Naive thymus-derived CD8-positive, alpha-beta T cell (primary cell): ENCODE measurements at regions not wholly inside any gene's neighbourhood (a gene's known extent, or its start where the extent isn't known, plus 50 kb on each side); places are given as distances from the start of the nearest gene placed in this dataset.

Experiments used
- ATAC-seq, 2 donors: fragments of 150-1000 bp; cut with Tn5 transposase in 1 of 2; sonication (Bioruptor Pico), chemical (Tn5 transposase) in 1 of 2; 1 replicate in 1 of 2; 2 replicates in 1 of 2; pipeline ENCODE4 v1.10.0; 2021; ENCODE audit warnings: mild to moderate bottlenecking in 2 of 2, moderate library complexity in 2 of 2
- POLR2A ChIA-PET: fragments of 350-600 bp; sonication (Branson Sonifier 250); formaldehyde crosslinking; loops from one replicate; lab custom pipeline; 2021; ENCODE audit warnings: antibody characterized with exemption; lab: Charles Lee
- DNase-seq, 10 donors: peaks; one replicate each; pipeline versions ENCODE4 v3.0.0 to v3.0.0-alpha.2; 2020 to 2022
- H3K27ac Mint-ChIP-seq, 10 donors: one replicate each; pipeline ENCODE4 v1.8.0; 2020 to 2022; ENCODE audit warnings: mild to moderate bottlenecking in 10 of 10, mixed read lengths in 10 of 10, moderate library complexity in 4 of 10, inconsistent platforms in 1 of 10
- H3K27me3 Mint-ChIP-seq, 5 donors: one replicate each; pipeline ENCODE4 v1.8.0; 2021 to 2022; ENCODE audit warnings: mixed read lengths in 5 of 5
- H3K36me3 Mint-ChIP-seq, 3 donors: one replicate each; pipeline ENCODE4 v1.8.0; 2020 to 2022; ENCODE audit warnings: mixed read lengths in 3 of 3, mild to moderate bottlenecking in 2 of 3, inconsistent platforms in 1 of 3
- H3K4me1 Mint-ChIP-seq, 4 donors: one replicate each; pipeline ENCODE4 v1.8.0; 2021 to 2022; ENCODE audit warnings: mixed read lengths in 4 of 4
- H3K4me3 Mint-ChIP-seq, 10 donors: one replicate each; pipeline ENCODE4 v1.8.0; 2020 to 2022; ENCODE audit warnings: mild to moderate bottlenecking in 10 of 10, mixed read lengths in 10 of 10, moderate library complexity in 6 of 10, inconsistent platforms in 1 of 10
- H3K9me3 Mint-ChIP-seq, 9 donors: one replicate each; pipeline ENCODE4 v1.8.0; 2020 to 2022; ENCODE audit warnings: mixed read lengths in 9 of 9, mild to moderate bottlenecking in 3 of 9, inconsistent platforms in 1 of 9, moderate library complexity in 1 of 9

- no peaks in the 10 kb centered on the region for H3K4me1 Mint-ChIP-seq
- H3K27ac Mint-ChIP-seq, result no peak overlapping the region
- H3K9me3 Mint-ChIP-seq, result peaks cover 0 to 2% (median 0%) of the 10 kb centered on the region in 9 donors
- DNase-seq (no peak), ATAC-seq (no peak)
- peaks cover 0 to 14% (median 5%) of the 10 kb centered on the region in 5 donors for H3K27me3 Mint-ChIP-seq
- no peaks in the 10 kb centered on the region for H3K36me3 Mint-ChIP-seq
- POLR2A ChIA-PET, result no interaction called here
- no peak overlapping the region for H3K4me3 Mint-ChIP-seq
Observed at GRCh38 chr9:87238545-87238944, 259.1 kb upstream of the DAPK1 start.

GRCh38 chr9:87239312-87239711 is 258.4 kb upstream of the DAPK1 start:
- Mint-ChIP-seq H3K4me1 (no peaks in the 10 kb centered on the region), H3K27me3 (peaks cover 0 to 14% (median 5%) of the 10 kb centered on the region in 5 donors), H3K9me3 (no peaks in the 10 kb centered on the region), H3K4me3 (no peak overlapping the region), H3K27ac (no peak overlapping the region), H3K36me3 (no peaks in the 10 kb centered on the region)
- DNase-seq, result no peak
- POLR2A ChIA-PET, result no interaction called here
- no peak for ATAC-seq

- ATAC-seq (no peak), DNase-seq (no peak)
- POLR2A ChIA-PET, result no interaction called here
- H3K4me1 Mint-ChIP-seq, result no peaks in the 10 kb centered on the region
- no peaks in the 10 kb centered on the region for H3K36me3 Mint-ChIP-seq
- H3K27ac Mint-ChIP-seq, result no peak overlapping the region
- H3K27me3 Mint-ChIP-seq, result peaks cover 5 to 41% (median 7%) of the 10 kb centered on the region in 5 donors
- H3K9me3 Mint-ChIP-seq, result no peaks in the 10 kb centered on the region
- H3K4me3 Mint-ChIP-seq, result no peak overlapping the region
Observed at GRCh38 chr9:87243602-87244001, 254.1 kb upstream of the DAPK1 start.

GRCh38 chr9:87245271-87245670 is 252.4 kb upstream of the DAPK1 start:
- no peak overlapping the region for H3K4me3 Mint-ChIP-seq
- POLR2A ChIA-PET, result no interaction called here
- no peaks in the 10 kb centered on the region for H3K4me1 Mint-ChIP-seq
- ATAC-seq (no peak), DNase-seq (no peak)
- no peak overlapping the region for H3K27ac Mint-ChIP-seq
- no peaks in the 10 kb centered on the region for H3K36me3 Mint-ChIP-seq
- no peaks in the 10 kb centered on the region for H3K9me3 Mint-ChIP-seq
- H3K27me3 Mint-ChIP-seq, result peaks cover 3 to 41% (median 7%) of the 10 kb centered on the region in 5 donors

- no peak overlapping the region for H3K27ac Mint-ChIP-seq
- no peaks in the 10 kb centered on the region for H3K4me1 Mint-ChIP-seq
- ATAC-seq (no peak), DNase-seq (no peak)
- no peaks in the 10 kb centered on the region for H3K9me3 Mint-ChIP-seq
- no peaks in the 10 kb centered on the region for H3K36me3 Mint-ChIP-seq
- H3K4me3 Mint-ChIP-seq, result no peak overlapping the region
- POLR2A ChIA-PET, result no interaction called here
- peaks cover under 1 to 41% (median 7%) of the 10 kb centered on the region in 5 donors for H3K27me3 Mint-ChIP-seq
Observed at GRCh38 chr9:87247097-87247496, 250.6 kb upstream of the DAPK1 start.

- POLR2A ChIA-PET, result interaction anchor here (0.7 kb wide), 1 partner anchor 1333 kb away, joined by 3 read pairs; no protein-coding TSS in a partner anchor
- DNase-seq (no peak), ATAC-seq (no peak)
- Mint-ChIP-seq H3K4me3 (no peak overlapping the region), H3K27ac (no peak overlapping the region), H3K4me1 (no peaks in the 10 kb centered on the region), H3K9me3 (no peaks in the 10 kb centered on the region), H3K36me3 (no peaks in the 10 kb centered on the region), H3K27me3 (peaks cover 0 to 41% (median 7%) of the 10 kb centered on the region in 5 donors)
Observed at GRCh38 chr9:87249029-87249428, 248.6 kb upstream of the DAPK1 start.

- ATAC-seq, result no peak
- Mint-ChIP-seq H3K9me3 (no peaks in the 10 kb centered on the region), H3K4me1 (no peaks in the 10 kb centered on the region), H3K4me3 (no peak overlapping the region), H3K27ac (no peak overlapping the region), H3K27me3 (peaks cover 0 to 32% (median 4%) of the 10 kb centered on the region in 5 donors), H3K36me3 (no peaks in the 10 kb centered on the region)
- POLR2A ChIA-PET, result no interaction called here
- DNase-seq, result no peak
Observed at GRCh38 chr9:87250205-87250604, 247.5 kb upstream of the DAPK1 start.

GRCh38 chr9:87255431-87256155 is 242.1 kb upstream of the DAPK1 start:
- Mint-ChIP-seq H3K4me1 (no peaks in the 10 kb centered on the region), H3K27me3 (peaks cover 2 to 32% (median 8%) of the 10 kb centered on the region in 5 donors), H3K27ac (no peak overlapping the region), H3K4me3 (no peak overlapping the region), H3K36me3 (no peaks in the 10 kb centered on the region), H3K9me3 (peaks cover 0 to 2% (median 0%) of the 10 kb centered on the region in 9 donors)
- no peak for ATAC-seq
- no peak for DNase-seq
- POLR2A ChIA-PET, result no interaction called here

- no peak for DNase-seq
- H3K36me3 Mint-ChIP-seq, result no peaks in the 10 kb centered on the region
- H3K27me3 Mint-ChIP-seq, result peaks cover 0 to 32% (median 8%) of the 10 kb centered on the region in 5 donors
- no peak for ATAC-seq
- no peak overlapping the region for H3K27ac Mint-ChIP-seq
- peaks cover 0 to 2% (median 0%) of the 10 kb centered on the region in 9 donors for H3K9me3 Mint-ChIP-seq
- H3K4me1 Mint-ChIP-seq, result no peaks in the 10 kb centered on the region
- H3K4me3 Mint-ChIP-seq, result no peak overlapping the region
- POLR2A ChIA-PET, result no interaction called here
Observed at GRCh38 chr9:87256973-87257372, 240.7 kb upstream of the DAPK1 start.

- peaks cover 0 to 2% (median 0%) of the 10 kb centered on the region in 9 donors for H3K9me3 Mint-ChIP-seq
- no peak for ATAC-seq
- POLR2A ChIA-PET, result no interaction called here
Observed at GRCh38 chr9:87259543-87260518, 237.8 kb upstream of the DAPK1 start.

GRCh38 chr9:87263291-87263690 is 234.4 kb upstream of the DAPK1 start:
- Mint-ChIP-seq H3K4me1 (no peaks in the 10 kb centered on the region), H3K9me3 (peaks cover 0 to 2% (median 0%) of the 10 kb centered on the region in 9 donors), H3K27me3 (peaks cover 2 to 40% (median 9%) of the 10 kb centered on the region in 5 donors), H3K4me3 (no peak overlapping the region), H3K36me3 (no peaks in the 10 kb centered on the region), H3K27ac (no peak overlapping the region)
- DNase-seq (no peak), ATAC-seq (no peak)
- POLR2A ChIA-PET, result no interaction called here

More at GRCh38 chr9:87259543-87260518, 237.8 kb upstream of the DAPK1 start:
- H3K36me3 Mint-ChIP-seq, result no peaks in the 10 kb centered on the region
- H3K27me3 Mint-ChIP-seq, result peaks cover 0 to 32% (median 8%) of the 10 kb centered on the region in 5 donors
- no peak overlapping the region for H3K27ac Mint-ChIP-seq
- no peak for DNase-seq
- no peak overlapping the region for H3K4me3 Mint-ChIP-seq
- no peaks in the 10 kb centered on the region for H3K4me1 Mint-ChIP-seq

GRCh38 chr9:87266697-87267096 is 231.0 kb upstream of the DAPK1 start:
- no peaks in the 10 kb centered on the region for H3K36me3 Mint-ChIP-seq
- peaks cover 6 to 45% (median 9%) of the 10 kb centered on the region in 5 donors for H3K27me3 Mint-ChIP-seq
- peaks cover 0 to 2% (median 0%) of the 10 kb centered on the region in 4 donors for H3K4me1 Mint-ChIP-seq
- POLR2A ChIA-PET, result no interaction called here
- ATAC-seq (no peak), DNase-seq (no peak)
- H3K9me3 Mint-ChIP-seq, result peaks cover 0 to 1% (median 0%) of the 10 kb centered on the region in 9 donors
- no peak overlapping the region for H3K27ac Mint-ChIP-seq
- H3K4me3 Mint-ChIP-seq, result no peak overlapping the region
